ENCODE measurements at regions not wholly inside any gene's neighbourhood (a gene's known extent, or its start where the extent isn't known, plus 50 kb on each side); places are given as distances from the start of the nearest gene placed in this dataset.

GRCh38 chr5:167892352-167893115, 398.9 kb upstream of the WWC1 start:
- no peak overlapping the region for H3K9ac ChIP-seq (ENCODE audit: low read depth, low read length)
- no peaks in the 10 kb centered on the region for H3K4me1 ChIP-seq (ENCODE audit: control insufficient read depth, insufficient read depth, low read length)
- H3K4me2 ChIP-seq (ENCODE audit: low read length), result no peak overlapping the region
- H3K9me3 ChIP-seq (replicated peaks; ENCODE audit: low read length), result no peaks in the 10 kb centered on the region
- no peaks in the 10 kb centered on the region for H3K36me3 ChIP-seq (ENCODE audit: insufficient read depth, low read length)
- no peak overlapping the region for H3K4me3 ChIP-seq (ENCODE audit: low read length)
- no peaks in the 10 kb centered on the region for H3K27me3 ChIP-seq (ENCODE audit: control insufficient read depth, insufficient read depth, low read length)

DNA sequence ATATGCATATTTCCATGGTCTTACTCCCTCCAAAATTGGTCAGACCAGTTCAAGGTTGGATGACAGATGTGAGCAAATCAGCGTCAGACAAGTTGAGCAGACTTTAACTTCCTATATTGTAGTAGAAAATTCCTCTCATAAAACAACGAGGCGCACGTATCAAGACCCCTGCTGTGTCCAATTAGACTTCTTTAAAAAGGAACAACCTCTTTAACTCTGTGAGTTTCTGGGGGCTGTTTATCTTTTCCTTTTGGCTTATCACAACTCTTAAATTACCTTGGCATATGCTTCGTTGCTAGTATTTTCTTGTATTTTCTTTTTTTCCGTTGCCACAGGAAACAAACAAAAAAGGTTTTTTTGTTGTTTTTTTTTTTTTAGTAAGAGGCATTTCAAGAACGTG, 398.2 kb upstream of the WWC1 start:
- Histone ChIP-seq H3K9ac (ENCODE audit: low read depth, low read length) (no peak overlapping the region), H3K4me3 (ENCODE audit: low read length) (no peak overlapping the region), H3K9me3 (replicated peaks; ENCODE audit: low read length) (no peaks in the 10 kb centered on the region), H3K27me3 (ENCODE audit: control insufficient read depth, insufficient read depth, low read length) (no peaks in the 10 kb centered on the region), H3K4me2 (ENCODE audit: low read length) (no peak overlapping the region), H3K36me3 (ENCODE audit: insufficient read depth, low read length) (no peaks in the 10 kb centered on the region), H3K4me1 (ENCODE audit: control insufficient read depth, insufficient read depth, low read length) (no peaks in the 10 kb centered on the region)

GRCh38 chr5:167894631-167895472, 396.6 kb upstream of the WWC1 start:
- no peak overlapping the region for H3K4me3 ChIP-seq (ENCODE audit: low read length)
- no peak overlapping the region for H3K4me2 ChIP-seq (ENCODE audit: low read length)
- H3K4me1 ChIP-seq (ENCODE audit: control insufficient read depth, insufficient read depth, low read length), result peaks cover 3% of the 10 kb centered on the region
- H3K36me3 ChIP-seq (ENCODE audit: insufficient read depth, low read length), result no peaks in the 10 kb centered on the region
- no peaks in the 10 kb centered on the region for H3K9me3 ChIP-seq (replicated peaks; ENCODE audit: low read length)
- no peak overlapping the region for H3K9ac ChIP-seq (ENCODE audit: low read depth, low read length)
- H3K27me3 ChIP-seq (ENCODE audit: control insufficient read depth, insufficient read depth, low read length), result no peaks in the 10 kb centered on the region

- no peak overlapping the region for H3K4me3 ChIP-seq (ENCODE audit: low read length)
- H3K4me2 ChIP-seq (ENCODE audit: low read length), result no peak overlapping the region
- peaks cover 4% of the 10 kb centered on the region for H3K4me1 ChIP-seq (ENCODE audit: control insufficient read depth, insufficient read depth, low read length)
- H3K36me3 ChIP-seq (ENCODE audit: insufficient read depth, low read length), result no peaks in the 10 kb centered on the region
- H3K9me3 ChIP-seq (replicated peaks; ENCODE audit: low read length), result no peaks in the 10 kb centered on the region
- H3K9ac ChIP-seq (ENCODE audit: low read depth, low read length), result no peak overlapping the region
- H3K27me3 ChIP-seq (ENCODE audit: control insufficient read depth, insufficient read depth, low read length), result no peaks in the 10 kb centered on the region
These were observed 395.4 kb upstream of the WWC1 start for GRCh38 chr5:167895899-167896659.

GRCh38 chr5:167896814-167897213, 394.6 kb upstream of the WWC1 start:
- Histone ChIP-seq H3K4me1 (ENCODE audit: control insufficient read depth, insufficient read depth, low read length) (peaks cover 4% of the 10 kb centered on the region), H3K9ac (ENCODE audit: low read depth, low read length) (no peak overlapping the region), H3K4me3 (ENCODE audit: low read length) (no peak overlapping the region), H3K4me2 (ENCODE audit: low read length) (no peak overlapping the region), H3K27me3 (ENCODE audit: control insufficient read depth, insufficient read depth, low read length) (no peaks in the 10 kb centered on the region), H3K36me3 (ENCODE audit: insufficient read depth, low read length) (no peaks in the 10 kb centered on the region), H3K9me3 (replicated peaks; ENCODE audit: low read length) (no peaks in the 10 kb centered on the region)

DNA sequence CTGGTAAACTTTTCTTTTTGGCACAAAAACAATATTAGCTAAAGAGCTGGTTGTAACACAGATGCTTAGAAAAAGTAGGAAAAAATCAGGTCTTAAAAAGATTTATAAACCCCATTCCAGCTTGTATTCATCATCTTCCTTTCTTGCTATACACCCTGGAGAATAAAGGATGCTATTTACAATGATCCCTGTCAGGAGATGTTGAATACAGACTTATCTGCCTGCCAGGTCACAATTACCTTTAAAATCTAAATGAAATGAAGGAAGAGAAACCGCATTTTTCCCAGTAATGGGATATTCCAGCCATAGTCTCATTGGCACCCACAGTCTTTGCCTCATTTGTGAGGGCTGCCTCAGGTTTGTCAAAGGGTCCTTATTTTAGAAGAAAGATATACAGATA, 394.1 kb upstream of the WWC1 start:
- peaks cover 4% of the 10 kb centered on the region for H3K4me1 ChIP-seq (ENCODE audit: control insufficient read depth, insufficient read depth, low read length)
- no peak overlapping the region for H3K4me2 ChIP-seq (ENCODE audit: low read length)
- no peak overlapping the region for H3K4me3 ChIP-seq (ENCODE audit: low read length)
- H3K9me3 ChIP-seq (replicated peaks; ENCODE audit: low read length), result no peaks in the 10 kb centered on the region
- H3K27me3 ChIP-seq (ENCODE audit: control insufficient read depth, insufficient read depth, low read length), result peaks cover 3% of the 10 kb centered on the region
- H3K36me3 ChIP-seq (ENCODE audit: insufficient read depth, low read length), result no peaks in the 10 kb centered on the region
- no peak overlapping the region for H3K9ac ChIP-seq (ENCODE audit: low read depth, low read length)

DNA sequence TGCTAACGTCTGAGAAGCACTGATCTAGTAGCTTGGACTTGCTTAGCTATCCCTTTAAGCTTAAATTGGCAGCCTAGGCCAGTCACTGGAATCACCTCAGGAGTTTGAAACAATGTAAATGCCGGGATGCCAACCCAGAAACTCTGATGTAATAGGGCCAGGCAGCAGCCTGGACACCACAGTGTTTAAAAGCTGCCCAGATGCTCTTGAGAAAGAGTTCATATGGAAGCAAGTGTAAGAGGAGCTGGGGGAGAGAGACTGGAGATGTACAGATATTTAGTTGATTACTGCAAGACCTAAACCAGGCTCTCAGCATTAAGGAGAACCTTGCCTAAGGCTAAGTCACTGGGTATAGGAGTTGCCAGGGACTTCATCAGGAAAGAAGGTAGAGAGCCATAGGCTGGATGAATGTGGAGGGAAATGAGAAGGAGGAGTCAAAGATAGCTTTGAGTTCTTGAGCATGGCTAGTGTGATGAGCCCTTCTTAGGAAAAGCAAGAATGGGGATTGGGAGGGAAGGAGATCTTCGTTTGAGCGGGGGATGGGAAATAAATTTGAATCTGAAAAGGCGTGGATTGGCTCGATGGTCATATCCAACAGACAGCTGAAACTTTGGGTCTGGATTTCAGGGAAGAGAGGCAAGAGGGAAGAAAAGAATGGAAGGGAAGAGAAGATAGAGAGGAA, 392.9 kb upstream of the WWC1 start:
- H3K9ac ChIP-seq (ENCODE audit: low read depth, low read length), result no peak overlapping the region
- peaks cover 4% of the 10 kb centered on the region for H3K27me3 ChIP-seq (ENCODE audit: control insufficient read depth, insufficient read depth, low read length)
- no peaks in the 10 kb centered on the region for H3K9me3 ChIP-seq (replicated peaks; ENCODE audit: low read length)
- H3K4me1 ChIP-seq (ENCODE audit: control insufficient read depth, insufficient read depth, low read length), result peaks cover 4% of the 10 kb centered on the region
- no peak overlapping the region for H3K4me2 ChIP-seq (ENCODE audit: low read length)
- H3K4me3 ChIP-seq (ENCODE audit: low read length), result no peak overlapping the region
- no peaks in the 10 kb centered on the region for H3K36me3 ChIP-seq (ENCODE audit: insufficient read depth, low read length)

- no peak overlapping the region for H3K4me3 ChIP-seq (ENCODE audit: low read length)
- no peak overlapping the region for H3K4me2 ChIP-seq (ENCODE audit: low read length)
- peaks cover 4% of the 10 kb centered on the region for H3K4me1 ChIP-seq (ENCODE audit: control insufficient read depth, insufficient read depth, low read length)
- no peak overlapping the region for H3K9ac ChIP-seq (ENCODE audit: low read depth, low read length)
- H3K36me3 ChIP-seq (ENCODE audit: insufficient read depth, low read length), result no peaks in the 10 kb centered on the region
- H3K9me3 ChIP-seq (replicated peaks; ENCODE audit: low read length), result no peaks in the 10 kb centered on the region
- H3K27me3 ChIP-seq (ENCODE audit: control insufficient read depth, insufficient read depth, low read length), result peaks cover 4% of the 10 kb centered on the region
These were observed 391.9 kb upstream of the WWC1 start for GRCh38 chr5:167899490-167900070.

DNA sequence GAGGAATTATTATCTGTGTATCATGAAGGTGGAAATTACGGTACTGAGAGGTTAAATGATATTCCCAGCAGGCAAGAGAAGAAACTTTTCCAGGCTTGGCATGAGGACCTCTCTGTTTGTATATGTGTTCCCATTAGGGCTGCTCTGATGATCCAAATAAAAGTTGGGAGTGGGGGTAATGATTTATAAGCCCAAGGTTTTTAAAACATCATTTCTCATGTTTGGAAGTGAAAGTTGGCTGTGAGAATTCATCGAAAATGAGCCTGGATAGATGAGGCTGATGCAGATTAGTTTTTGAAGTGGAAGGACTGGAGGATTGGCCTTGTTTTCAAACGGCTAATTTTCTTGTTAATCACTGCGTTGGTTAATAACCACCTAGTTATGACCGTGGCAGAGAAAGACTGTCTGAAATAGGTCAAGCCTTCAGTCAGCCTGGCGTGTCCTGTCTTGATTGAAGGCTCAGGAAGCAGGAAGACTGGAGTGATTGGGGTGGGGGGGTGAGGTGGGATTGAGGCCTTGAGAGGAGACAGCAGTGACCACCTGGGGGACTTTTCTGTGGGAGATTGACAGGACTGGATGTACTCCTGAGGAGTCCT, 391.0 kb upstream of the WWC1 start:
- Histone ChIP-seq H3K4me3 (ENCODE audit: low read length) (no peak overlapping the region), H3K4me2 (ENCODE audit: low read length) (no peak overlapping the region), H3K27me3 (ENCODE audit: control insufficient read depth, insufficient read depth, low read length) (peaks cover 4% of the 10 kb centered on the region), H3K4me1 (ENCODE audit: control insufficient read depth, insufficient read depth, low read length) (peaks cover 4% of the 10 kb centered on the region), H3K9ac (ENCODE audit: low read depth, low read length) (no peak overlapping the region), H3K9me3 (replicated peaks; ENCODE audit: low read length) (no peaks in the 10 kb centered on the region), H3K36me3 (ENCODE audit: insufficient read depth, low read length) (no peaks in the 10 kb centered on the region)

- Histone ChIP-seq H3K36me3 (ENCODE audit: insufficient read depth, low read length) (no peaks in the 10 kb centered on the region), H3K4me3 (ENCODE audit: low read length) (no peak overlapping the region), H3K27me3 (ENCODE audit: control insufficient read depth, insufficient read depth, low read length) (peaks cover 7% of the 10 kb centered on the region), H3K9ac (ENCODE audit: low read depth, low read length) (no peak overlapping the region), H3K9me3 (replicated peaks; ENCODE audit: low read length) (no peaks in the 10 kb centered on the region), H3K4me2 (ENCODE audit: low read length) (no peak overlapping the region), H3K4me1 (ENCODE audit: control insufficient read depth, insufficient read depth, low read length) (peaks cover 4% of the 10 kb centered on the region)
These were observed 389.1 kb upstream of the WWC1 start for GRCh38 chr5:167902298-167902697.
